CD4-positive, alpha-beta T cell (primary cell): ENCODE measurements at regions not wholly inside any gene's neighbourhood (a gene's known extent, or its start where the extent isn't known, plus 50 kb on each side); places are given as distances from the start of the nearest gene placed in this dataset.

Source experiments
- ATAC-seq: fragments of 200-7000 bp; cut with Tn5 transposase; one replicate; pipeline ENCODE4 v1.10.0; 2022; ENCODE audit warnings: mild to moderate bottlenecking; ENCODE audit not compliant: poor library complexity
- CTCF ChIA-PET: fragments of 350-600 bp; sonication (Branson Sonifier 250); formaldehyde crosslinking; loops from one replicate; lab custom pipeline; 2021; ENCODE audit warnings: antibody characterized with exemption, inconsistent platforms; lab: Charles Lee
- POLR2A ChIA-PET: fragments of 350-600 bp; sonication (Branson Sonifier 250); formaldehyde crosslinking; loops from one replicate; lab custom pipeline; 2021; ENCODE audit warnings: antibody characterized with exemption, inconsistent platforms; lab: Charles Lee
- DNase-seq, 14 experiments: peaks; one replicate each; pipeline ENCODE4 v3.0.0-alpha.2; 2013 to 2020; ENCODE audit warnings: mixed read lengths in 2 of 14
- H3K27ac ChIP-seq, 2 donors: one replicate each; pipeline versions ENCODE4 v1.5.1 to v1.7.0; 2013; ENCODE audit warnings: low read length in 2 of 2, low read depth in 1 of 2, mild to moderate bottlenecking in 1 of 2
- H3K27me3 ChIP-seq, 2 experiments: 1 replicate in 1 of 2; 2 replicates in 1 of 2; pipeline versions ENCODE4 v1.6.1 to v1.7.0; 2013; ENCODE audit warnings: low read length in 2 of 2, control low read depth in 1 of 2, mild to moderate bottlenecking in 1 of 2, moderate library complexity in 1 of 2; ENCODE audit not compliant: insufficient read depth in 2 of 2, control insufficient read depth in 1 of 2
- H3K36me3 ChIP-seq: one replicate; pipeline ENCODE4 v1.6.1; 2013; ENCODE audit warnings: low read length, control low read depth; ENCODE audit not compliant: insufficient read depth
- H3K4me1 ChIP-seq: one replicate; pipeline ENCODE4 v1.6.1; 2013; ENCODE audit warnings: low read length, control low read depth; ENCODE audit not compliant: insufficient read depth
- H3K4me3 ChIP-seq: one replicate; pipeline ENCODE4 v1.5.1; 2013; ENCODE audit warnings: mild to moderate bottlenecking, low read length, moderate library complexity
- H3K9me3 ChIP-seq, 2 experiments: 1 replicate in 1 of 2; 2 replicates in 1 of 2; pipeline versions ENCODE4 v1.6.1 to v1.7.0; 2013; ENCODE audit warnings: low read length in 2 of 2, mild to moderate bottlenecking in 2 of 2, control low read depth in 1 of 2, moderate library complexity in 1 of 2; ENCODE audit not compliant: control insufficient read depth in 1 of 2, insufficient read depth in 1 of 2
- H3K27ac Mint-ChIP-seq: one replicate; pipeline ENCODE4 v1.8.0; 2020; ENCODE audit warnings: mixed read lengths
- H3K27me3 Mint-ChIP-seq: one replicate; pipeline ENCODE4 v1.8.0; 2021; ENCODE audit warnings: mixed read lengths
- H3K36me3 Mint-ChIP-seq: one replicate; pipeline ENCODE4 v1.8.0; 2021; ENCODE audit warnings: low read depth, mixed read lengths
- H3K4me1 Mint-ChIP-seq: one replicate; pipeline ENCODE4 v1.8.0; 2021; ENCODE audit warnings: low read depth, mixed read lengths
- H3K4me3 Mint-ChIP-seq: one replicate; pipeline ENCODE4 v1.8.0; 2020; ENCODE audit warnings: mild to moderate bottlenecking, mixed read lengths
- H3K9me3 Mint-ChIP-seq: one replicate; pipeline ENCODE4 v1.8.0; 2020; ENCODE audit warnings: mixed read lengths
- intact Hi-C, 2 experiments: fragments of 100-400 bp; cut with DNase I in 1 of 2; cut with micrococcal nuclease in 1 of 2; formaldehyde crosslinking; loops; one replicate each; pipeline versions ENCODE4 v1.15.1 to v1.9.0; 2023 to 2025; cut with DNase I, micrococcal nuclease
- TF ChIP-seq, protein P1 (sequence below): fragments of 200-600 bp; IDR thresholded peaks from one replicate; pipeline ENCODE4 v1.8.0; 2022; ENCODE audit warnings: antibody characterized with exemption, mild to moderate bottlenecking

DNA sequence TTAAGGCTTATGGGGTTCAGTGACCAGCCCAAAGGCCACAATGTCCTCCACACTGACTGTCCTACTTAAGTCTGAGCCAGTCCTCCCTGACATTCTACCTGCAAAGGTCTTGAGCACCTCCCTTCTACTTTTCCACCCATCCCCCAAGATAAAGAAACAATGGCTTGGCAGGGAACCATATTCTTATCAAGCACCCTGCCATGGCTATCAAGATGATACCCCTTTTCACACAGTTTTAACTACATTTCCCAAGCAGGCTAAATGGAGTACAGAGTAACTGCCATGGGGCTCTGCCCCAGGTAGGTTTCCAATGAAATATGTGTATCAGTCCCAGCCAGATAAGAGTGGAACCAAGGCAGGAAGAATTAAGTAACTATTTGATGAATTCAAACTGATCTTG lies 85.9 kb upstream of the MOCS1 start:
- ChIA-PET POLR2A (no interaction called here), CTCF (no interaction called here)
- H3K4me1 ChIP-seq = no peaks in the 10 kb centered on the region
- H3K9me3 ChIP-seq = peaks cover 6 to 7% of the 10 kb centered on the region in 2 experiments
- ATAC-seq = no peak
- no peak overlapping the region for H3K4me3 ChIP-seq
- intact Hi-C loops = no loop called here
- no peak overlapping the region for H3K27ac ChIP-seq
- Mint-ChIP-seq H3K4me3 (no peak overlapping the region), H3K4me1 (no peaks in the 10 kb centered on the region), H3K27me3 (peaks cover 39% of the 10 kb centered on the region), H3K36me3 (no peaks in the 10 kb centered on the region), H3K9me3 (peaks cover 21% of the 10 kb centered on the region), H3K27ac (no peak overlapping the region)
- no peak for DNase-seq
- H3K27me3 ChIP-seq = peaks cover 0 to 3% of the 10 kb centered on the region in 2 experiments
- H3K36me3 ChIP-seq = no peaks in the 10 kb centered on the region
- TF ChIP-seq, protein P1, sequence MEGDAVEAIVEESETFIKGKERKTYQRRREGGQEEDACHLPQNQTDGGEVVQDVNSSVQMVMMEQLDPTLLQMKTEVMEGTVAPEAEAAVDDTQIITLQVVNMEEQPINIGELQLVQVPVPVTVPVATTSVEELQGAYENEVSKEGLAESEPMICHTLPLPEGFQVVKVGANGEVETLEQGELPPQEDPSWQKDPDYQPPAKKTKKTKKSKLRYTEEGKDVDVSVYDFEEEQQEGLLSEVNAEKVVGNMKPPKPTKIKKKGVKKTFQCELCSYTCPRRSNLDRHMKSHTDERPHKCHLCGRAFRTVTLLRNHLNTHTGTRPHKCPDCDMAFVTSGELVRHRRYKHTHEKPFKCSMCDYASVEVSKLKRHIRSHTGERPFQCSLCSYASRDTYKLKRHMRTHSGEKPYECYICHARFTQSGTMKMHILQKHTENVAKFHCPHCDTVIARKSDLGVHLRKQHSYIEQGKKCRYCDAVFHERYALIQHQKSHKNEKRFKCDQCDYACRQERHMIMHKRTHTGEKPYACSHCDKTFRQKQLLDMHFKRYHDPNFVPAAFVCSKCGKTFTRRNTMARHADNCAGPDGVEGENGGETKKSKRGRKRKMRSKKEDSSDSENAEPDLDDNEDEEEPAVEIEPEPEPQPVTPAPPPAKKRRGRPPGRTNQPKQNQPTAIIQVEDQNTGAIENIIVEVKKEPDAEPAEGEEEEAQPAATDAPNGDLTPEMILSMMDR = no peak

DNA sequence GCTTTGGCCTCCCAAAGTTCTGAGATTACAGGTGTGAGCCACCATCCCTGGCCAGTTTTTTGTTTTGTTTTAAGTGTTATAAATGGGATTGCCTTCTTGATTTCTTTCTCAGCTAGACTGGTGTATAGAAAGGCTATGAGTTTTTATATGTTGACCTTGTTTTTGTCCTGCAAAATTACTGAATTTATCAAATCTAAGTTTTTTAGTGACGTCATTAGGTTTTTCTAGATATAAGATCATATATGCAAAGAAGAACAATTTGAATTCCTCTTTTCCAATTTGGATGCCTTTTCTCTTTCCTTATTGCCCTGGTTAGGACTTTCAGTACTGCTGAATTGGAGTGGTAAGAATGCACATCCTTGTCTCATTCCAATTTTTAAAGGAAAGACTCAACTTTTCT lies 81.3 kb upstream of the MOCS1 start:
- Histone ChIP-seq H3K4me1 (no peaks in the 10 kb centered on the region), H3K27me3 (peaks cover 0 to 5% of the 10 kb centered on the region in 2 experiments), H3K36me3 (no peaks in the 10 kb centered on the region), H3K27ac (no peak overlapping the region), H3K4me3 (no peak overlapping the region), H3K9me3 (peaks cover 3 to 7% of the 10 kb centered on the region in 2 experiments)
- Mint-ChIP-seq H3K9me3 (peaks cover 21% of the 10 kb centered on the region), H3K27ac (no peak overlapping the region), H3K27me3 (peaks cover 57% of the 10 kb centered on the region), H3K4me3 (no peak overlapping the region), H3K36me3 (no peaks in the 10 kb centered on the region), H3K4me1 (no peaks in the 10 kb centered on the region)
- no peak for ATAC-seq
- DNase-seq = no peak
- ChIA-PET CTCF (no interaction called here), POLR2A (no interaction called here)
- TF ChIP-seq, protein P1 = no peak
- intact Hi-C loops = no loop called here

DNA sequence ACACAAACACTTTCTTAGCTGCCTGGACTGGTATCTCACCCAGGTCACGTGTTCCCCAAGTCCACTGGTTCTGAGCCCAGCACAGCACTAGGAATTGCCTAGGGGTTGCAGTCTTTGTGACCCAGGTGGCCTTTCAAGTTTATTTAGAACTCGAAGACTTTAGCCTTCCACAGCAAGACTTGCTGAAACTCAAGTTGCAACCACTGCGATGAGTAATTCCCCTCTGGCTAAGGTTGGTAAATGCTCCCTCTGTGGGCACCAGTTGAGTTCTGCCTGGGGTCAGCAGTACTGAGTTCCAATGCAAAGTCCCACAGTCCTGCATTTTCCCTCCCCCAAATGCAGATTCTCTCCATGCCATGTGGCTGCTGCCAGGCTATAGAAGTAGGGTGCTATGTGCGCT lies 77.6 kb upstream of the MOCS1 start:
- intact Hi-C loops = no loop called here
- POLR2A ChIA-PET = no interaction called here
- Histone ChIP-seq H3K27me3 (peaks cover 0 to 5% of the 10 kb centered on the region in 2 experiments), H3K4me3 (no peak overlapping the region), H3K27ac (no peak overlapping the region), H3K9me3 (peaks cover 0 to under 1% of the 10 kb centered on the region in 2 experiments), H3K4me1 (no peaks in the 10 kb centered on the region), H3K36me3 (no peaks in the 10 kb centered on the region)
- TF ChIP-seq, protein P1 = no peak
- no peak overlapping the region for H3K4me3 Mint-ChIP-seq
- no peaks in the 10 kb centered on the region for H3K36me3 Mint-ChIP-seq
- H3K4me1 Mint-ChIP-seq = no peaks in the 10 kb centered on the region
- DNase-seq = no peak
- CTCF ChIA-PET = no interaction called here
- peaks cover 3% of the 10 kb centered on the region for H3K9me3 Mint-ChIP-seq
- no peak for ATAC-seq
- H3K27ac Mint-ChIP-seq = no peak overlapping the region
- H3K27me3 Mint-ChIP-seq = peaks cover 40% of the 10 kb centered on the region
